ENCODE measurements at regions not wholly inside any gene's neighbourhood (a gene's known extent, or its start where the extent isn't known, plus 50 kb on each side); places are given as distances from the start of the nearest gene placed in this dataset.
A peak's percentile ranks its signal among the peaks of the same experiment; 100 is the strongest.

DNA sequence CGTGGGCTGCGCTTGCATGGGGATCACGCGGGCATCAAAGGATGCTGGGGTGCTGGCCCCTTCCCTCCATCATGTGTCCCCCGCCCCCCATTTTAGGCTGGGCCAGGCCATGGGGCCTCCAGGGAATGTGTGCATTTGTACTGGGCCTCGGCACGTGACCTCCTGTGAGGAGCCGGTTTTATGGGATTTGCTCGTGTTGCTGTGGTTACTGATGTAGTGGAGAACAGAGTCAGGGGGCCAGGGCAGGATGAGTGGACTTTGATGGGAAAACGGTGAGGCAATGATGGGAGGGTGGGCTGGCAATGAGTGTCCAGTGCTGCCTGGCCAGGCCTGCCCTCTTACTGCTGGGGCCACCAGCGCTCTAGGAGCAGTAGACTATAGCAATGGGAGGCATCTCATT lies 257.7 kb downstream of the LOXHD1 start:
- CTCF ChIA-PET, result no interaction called here
- no peak overlapping the region for H3K4me3 Mint-ChIP-seq
- H3K27me3 Mint-ChIP-seq, result peaks cover 6% of the 10 kb centered on the region
- no peaks in the 10 kb centered on the region for H3K36me3 Mint-ChIP-seq
- H3K4me1 Mint-ChIP-seq, result peaks cover 4% of the 10 kb centered on the region
- no peak overlapping the region for H3K27ac Mint-ChIP-seq
- ATAC-seq, result no peak
- DNase-seq, result no peak
- H3K9me3 Mint-ChIP-seq (ENCODE audit: low read depth), result no peaks in the 10 kb centered on the region

GRCh38 chr18:46400449-46400848 lies 256.6 kb downstream of the LOXHD1 start:
- Mint-ChIP-seq H3K27ac (no peak overlapping the region), H3K4me3 (no peak overlapping the region), H3K36me3 (no peaks in the 10 kb centered on the region), H3K27me3 (peaks cover 6% of the 10 kb centered on the region), H3K9me3 (ENCODE audit: low read depth) (no peaks in the 10 kb centered on the region), H3K4me1 (peaks cover 4% of the 10 kb centered on the region)
- ATAC-seq (no peak), DNase-seq (no peak)
- CTCF ChIA-PET, result no interaction called here

DNA sequence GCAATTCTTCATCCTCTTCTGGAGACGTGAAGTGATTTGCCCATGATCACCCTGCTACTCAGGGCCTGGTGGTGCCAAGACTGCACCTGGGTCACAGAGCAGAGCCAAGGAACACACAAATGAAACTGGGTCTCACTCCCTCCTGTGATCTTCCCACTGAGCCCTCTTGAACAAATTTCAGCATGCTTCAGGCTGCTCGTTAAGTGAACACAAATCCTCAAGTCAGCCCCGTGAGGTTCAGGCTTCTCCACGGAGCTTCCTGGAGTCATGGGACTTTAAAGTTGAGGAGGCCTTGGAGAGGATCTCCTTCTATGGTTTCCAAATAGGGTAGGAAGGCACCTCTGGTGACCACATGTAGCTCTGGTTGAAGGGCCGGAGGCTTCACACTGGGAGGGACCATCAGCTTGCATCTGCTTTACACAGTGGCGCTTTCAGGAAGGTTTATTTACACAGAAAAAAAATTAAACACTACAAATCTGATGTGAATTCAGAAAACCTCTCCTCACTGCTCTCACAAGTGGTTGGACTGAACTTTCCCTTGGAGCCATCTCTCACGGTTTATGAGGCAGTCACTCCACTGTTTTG lies 255.4 kb downstream of the LOXHD1 start:
- H3K27ac Mint-ChIP-seq, result no peak overlapping the region
- CTCF ChIA-PET, result no interaction called here
- H3K27me3 Mint-ChIP-seq, result peaks cover 6% of the 10 kb centered on the region
- peaks cover 4% of the 10 kb centered on the region for H3K4me1 Mint-ChIP-seq
- H3K9me3 Mint-ChIP-seq (ENCODE audit: low read depth), result no peaks in the 10 kb centered on the region
- ATAC-seq (no peak), DNase-seq (no peak)
- no peaks in the 10 kb centered on the region for H3K36me3 Mint-ChIP-seq
- H3K4me3 Mint-ChIP-seq, result no peak overlapping the region

- ATAC-seq (no peak), DNase-seq (no peak)
- H3K27me3 Mint-ChIP-seq, result peaks cover 9% of the 10 kb centered on the region
- H3K36me3 Mint-ChIP-seq, result no peaks in the 10 kb centered on the region
- no peaks in the 10 kb centered on the region for H3K9me3 Mint-ChIP-seq (ENCODE audit: low read depth)
- no peak overlapping the region for H3K27ac Mint-ChIP-seq
- H3K4me1 Mint-ChIP-seq, result peaks cover under 1% of the 10 kb centered on the region
- H3K4me3 Mint-ChIP-seq, result no peak overlapping the region
- CTCF ChIA-PET, result no interaction called here
Measured at GRCh38 chr18:46402396-46402795, 254.6 kb downstream of the LOXHD1 start.

- Mint-ChIP-seq H3K36me3 (no peaks in the 10 kb centered on the region), H3K27me3 (peaks cover 9% of the 10 kb centered on the region), H3K4me1 (no peaks in the 10 kb centered on the region), H3K27ac (no peak overlapping the region), H3K4me3 (no peak overlapping the region), H3K9me3 (ENCODE audit: low read depth) (no peaks in the 10 kb centered on the region)
- CTCF ChIA-PET, result no interaction called here
- no peak for DNase-seq
- ATAC-seq, result no peak
Measured at GRCh38 chr18:46402945-46403344, 254.1 kb downstream of the LOXHD1 start.

GRCh38 chr18:46405832-46406538 lies 251.0 kb downstream of the LOXHD1 start:
- H3K4me3 Mint-ChIP-seq, result no peak overlapping the region
- H3K27me3 Mint-ChIP-seq, result peaks cover 11% of the 10 kb centered on the region
- CTCF ChIA-PET, result no interaction called here
- no peaks in the 10 kb centered on the region for H3K4me1 Mint-ChIP-seq
- no peaks in the 10 kb centered on the region for H3K9me3 Mint-ChIP-seq (ENCODE audit: low read depth)
- H3K27ac Mint-ChIP-seq, result no peak overlapping the region
- H3K36me3 Mint-ChIP-seq, result no peaks in the 10 kb centered on the region
- ATAC-seq (no peak), DNase-seq (no peak)

- CTCF ChIA-PET, result interaction anchor here (1.5 kb wide), 1 partner anchor 251 kb away, joined by 4 read pairs; no protein-coding TSS in a partner anchor
- peaks cover 10% of the 10 kb centered on the region for H3K27me3 Mint-ChIP-seq
- H3K4me3 Mint-ChIP-seq, result no peak overlapping the region
Measured at GRCh38 chr18:46406539-46406932, 250.5 kb downstream of the LOXHD1 start.

DNA sequence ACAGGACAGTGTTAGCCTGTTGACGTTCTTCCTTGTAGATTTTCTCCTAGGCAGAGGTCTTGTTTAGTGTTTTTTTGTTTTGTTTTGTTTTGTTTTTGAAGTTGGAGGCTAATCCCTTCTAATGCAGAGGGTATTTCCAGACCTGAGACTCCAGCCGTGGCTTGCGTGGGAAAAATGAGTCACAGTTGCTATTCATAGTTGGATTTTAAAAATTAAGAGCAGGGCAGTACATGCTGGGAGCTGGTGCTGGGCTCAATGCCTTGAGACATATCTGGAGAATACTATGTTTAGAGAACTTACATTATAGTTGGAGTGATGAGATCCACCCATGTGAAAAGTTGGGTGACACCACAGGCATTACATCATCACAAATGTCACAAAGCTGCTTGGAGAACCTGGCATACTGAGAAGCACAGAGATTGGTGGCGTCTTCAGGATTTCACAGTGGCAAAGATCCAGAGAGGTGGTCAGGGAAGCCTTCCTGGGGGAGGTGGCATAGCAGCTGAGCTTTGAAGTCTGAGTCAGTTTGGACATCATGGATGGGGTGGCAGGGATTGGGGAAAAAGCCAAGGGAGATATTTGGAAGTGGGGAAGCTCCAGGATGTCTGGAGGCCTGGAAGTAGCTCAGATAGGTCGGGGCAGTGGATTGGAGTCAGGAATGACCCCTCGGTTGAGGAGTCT lies 249.4 kb downstream of the LOXHD1 start:
- DNase-seq (no peak), ATAC-seq (no peak)
- no peak overlapping the region for H3K4me3 Mint-ChIP-seq
- no peaks in the 10 kb centered on the region for H3K4me1 Mint-ChIP-seq
- H3K27me3 Mint-ChIP-seq, result peaks cover 9% of the 10 kb centered on the region
- H3K36me3 Mint-ChIP-seq, result no peaks in the 10 kb centered on the region
- H3K9me3 Mint-ChIP-seq (ENCODE audit: low read depth), result no peaks in the 10 kb centered on the region
- H3K27ac Mint-ChIP-seq, result no peak overlapping the region
- CTCF ChIA-PET, result interaction anchor here (1.5 kb wide), 1 partner anchor 250 kb away, joined by 4 read pairs; no protein-coding TSS in a partner anchor

More at GRCh38 chr18:46406539-46406932, 250.5 kb downstream of the LOXHD1 start:
- Mint-ChIP-seq H3K9me3 (ENCODE audit: low read depth) (no peaks in the 10 kb centered on the region), H3K36me3 (no peaks in the 10 kb centered on the region), H3K4me1 (no peaks in the 10 kb centered on the region), H3K27ac (no peak overlapping the region)
- DNase-seq, result no peak
- ATAC-seq, result peak; percentile 12

GRCh38 chr18:46408334-46408987 lies 248.6 kb downstream of the LOXHD1 start:
- no peaks in the 10 kb centered on the region for H3K4me1 Mint-ChIP-seq
- H3K4me3 Mint-ChIP-seq, result no peak overlapping the region
- ATAC-seq (no peak), DNase-seq (no peak)
- H3K9me3 Mint-ChIP-seq (ENCODE audit: low read depth), result no peaks in the 10 kb centered on the region
- no peaks in the 10 kb centered on the region for H3K36me3 Mint-ChIP-seq
- H3K27ac Mint-ChIP-seq, result no peak overlapping the region
- peaks cover 5% of the 10 kb centered on the region for H3K27me3 Mint-ChIP-seq
- CTCF ChIA-PET, result no interaction called here

GRCh38 chr18:46411191-46411828 lies 245.7 kb downstream of the LOXHD1 start:
- DNase-seq (no peak), ATAC-seq (no peak)
- H3K9me3 Mint-ChIP-seq (ENCODE audit: low read depth), result no peaks in the 10 kb centered on the region
- H3K36me3 Mint-ChIP-seq, result no peaks in the 10 kb centered on the region
- H3K4me1 Mint-ChIP-seq, result no peaks in the 10 kb centered on the region
- no peak overlapping the region for H3K27ac Mint-ChIP-seq
- no peak overlapping the region for H3K4me3 Mint-ChIP-seq
- CTCF ChIA-PET, result no interaction called here
- peaks cover 5% of the 10 kb centered on the region for H3K27me3 Mint-ChIP-seq

- H3K4me3 Mint-ChIP-seq, result no peak overlapping the region
- no peak for ATAC-seq
- no peaks in the 10 kb centered on the region for H3K9me3 Mint-ChIP-seq (ENCODE audit: low read depth)
- no peaks in the 10 kb centered on the region for H3K36me3 Mint-ChIP-seq
- peaks cover 5% of the 10 kb centered on the region for H3K27me3 Mint-ChIP-seq
- CTCF ChIA-PET, result no interaction called here
- H3K27ac Mint-ChIP-seq, result no peak overlapping the region
- DNase-seq, result no peak
- H3K4me1 Mint-ChIP-seq, result no peaks in the 10 kb centered on the region
Measured at GRCh38 chr18:46411867-46412690, 244.9 kb downstream of the LOXHD1 start.

- Mint-ChIP-seq H3K4me3 (no peak overlapping the region), H3K27ac (no peak overlapping the region), H3K9me3 (ENCODE audit: low read depth) (no peaks in the 10 kb centered on the region), H3K4me1 (no peaks in the 10 kb centered on the region), H3K36me3 (no peaks in the 10 kb centered on the region), H3K27me3 (peaks cover 2% of the 10 kb centered on the region)
- CTCF ChIA-PET, result no interaction called here
- no peak for ATAC-seq
- no peak for DNase-seq
Measured at GRCh38 chr18:46412916-46413315, 244.1 kb downstream of the LOXHD1 start.

- no peak overlapping the region for H3K27ac Mint-ChIP-seq
- no peak for DNase-seq
- H3K36me3 Mint-ChIP-seq, result no peaks in the 10 kb centered on the region
- CTCF ChIA-PET, result no interaction called here
- no peak overlapping the region for H3K4me3 Mint-ChIP-seq
- no peaks in the 10 kb centered on the region for H3K4me1 Mint-ChIP-seq
- H3K9me3 Mint-ChIP-seq (ENCODE audit: low read depth), result no peaks in the 10 kb centered on the region
- ATAC-seq, result no peak
- peaks cover 2% of the 10 kb centered on the region for H3K27me3 Mint-ChIP-seq
Measured at GRCh38 chr18:46413684-46414083, 243.3 kb downstream of the LOXHD1 start.
